OCI-LY7 (cell line): ENCODE measurements at regions not wholly inside any gene's neighbourhood (a gene's known extent, or its start where the extent isn't known, plus 50 kb on each side); places are given as distances from the start of the nearest gene placed in this dataset.
"Not testable (repeated sequence)": the region's sequence is repeated elsewhere in the genome, so short reads cannot be mapped to it uniquely, and the experiment has no call there.

Source experiments
- BruUV-seq: library from RNA; stranded (reverse); fragments of 400-500 nt; replicated peaks from 2 replicates; lab custom pipeline; 2021; lab: Mats Ljungman, UMichigan
- CTCF ChIA-PET: fragments of 300-600 bp; sonication (Branson Sonifier 250); formaldehyde crosslinking; loops from one replicate; lab custom pipeline; 2022; ENCODE audit warnings: antibody characterized with exemption; ENCODE audit not compliant: unreplicated experiment; lab: Charles Lee
- POLR2A ChIA-PET: fragments of 300-600 bp; sonication (Branson Sonifier 250); formaldehyde crosslinking; loops from one replicate; lab custom pipeline; 2022; ENCODE audit warnings: antibody characterized with exemption; lab: Charles Lee
- DNase-seq: peaks from one replicate; pipeline ENCODE4 v3.0.0-alpha.2; 2015; ENCODE audit warnings: low spot score
- H2AFZ ChIP-seq: fragments of 200-600 bp; sonication (generic), shearing (Covaris generic); 2 replicates; pipeline ENCODE4 v1.6.1; 2014; ENCODE audit warnings: mild to moderate bottlenecking, antibody characterized with exemption, low read length, moderate library complexity
- H3K27ac ChIP-seq: fragments of 200-600 bp; sonication (generic); 2 replicates; pipeline ENCODE4 v1.5.1; 2014; ENCODE audit warnings: mixed run types, low read depth, mild to moderate bottlenecking, moderate library complexity, low read length, inconsistent platforms; ENCODE audit not compliant: poor library complexity, severe bottlenecking
- H3K36me3 ChIP-seq: fragments of 200-600 bp; sonication (generic); 2 replicates; pipeline ENCODE4 v1.6.1; 2014; ENCODE audit warnings: mild to moderate bottlenecking, antibody characterized with exemption, low read length, moderate library complexity, mixed read lengths; ENCODE audit not compliant: insufficient read depth
- H3K4me1 ChIP-seq: fragments of 200-600 bp; sonication (generic); 2 replicates; pipeline ENCODE4 v1.5.1; 2014; ENCODE audit warnings: mild to moderate bottlenecking, low read length; ENCODE audit not compliant: insufficient read depth, poor library complexity, severe bottlenecking
- H3K4me2 ChIP-seq: fragments of 200-600 bp; sonication (generic); 2 replicates; pipeline ENCODE4 v1.6.1; 2014; ENCODE audit warnings: mild to moderate bottlenecking, low read length
- H3K4me3 ChIP-seq: fragments of 200-600 bp; sonication (generic); 2 replicates; pipeline ENCODE4 v1.5.1; 2014; ENCODE audit warnings: mild to moderate bottlenecking, low read depth, low read length; ENCODE audit not compliant: poor library complexity, severe bottlenecking
- H3K79me2 ChIP-seq: fragments of 200-600 bp; sonication (generic); 2 replicates; pipeline ENCODE4 v1.6.1; 2016; ENCODE audit warnings: low read depth, mild to moderate bottlenecking, low read length, moderate library complexity, mixed read lengths; ENCODE audit not compliant: insufficient read depth
- H3K9me2 ChIP-seq: fragments of 200-600 bp; sonication (generic); 2 replicates; pipeline ENCODE4 v1.6.1; 2016; ENCODE audit warnings: mild to moderate bottlenecking, low read length, mixed read lengths; ENCODE audit not compliant: insufficient read depth
- H3K9me3 ChIP-seq: fragments of 200-600 bp; sonication (generic); 2 replicates; pipeline ENCODE4 v1.6.1; 2014; ENCODE audit warnings: mild to moderate bottlenecking, mixed run types, low read length, mixed read lengths
- H4K20me1 ChIP-seq: fragments of 200-600 bp; sonication (generic); 2 replicates; pipeline ENCODE4 v1.6.1; 2014; ENCODE audit warnings: mild to moderate bottlenecking, antibody characterized with exemption, low read length, moderate library complexity, mixed read lengths; ENCODE audit not compliant: insufficient read depth
- CTCF ChIP-seq: fragments of 200-600 bp; sonication (generic); conservative IDR thresholded peaks from 2 replicates; pipeline ENCODE4 v1.5.1; 2014; ENCODE audit warnings: mild to moderate bottlenecking, antibody characterized with exemption, low read length, moderate library complexity, mixed read lengths
- EZH2phosphoT487 ChIP-seq: fragments of 200-600 bp; sonication (generic); IDR thresholded peaks from 2 replicates; pipeline ENCODE4 v1.6.1; 2018; ENCODE audit warnings: low read depth, borderline replicate concordance, mild to moderate bottlenecking, mixed run types, antibody characterized with exemption, low read length, moderate library complexity, mixed read lengths
- intact Hi-C: fragments of 100-400 bp; cut with micrococcal nuclease; formaldehyde crosslinking; loops from one replicate; pipeline ENCODE4 v1.10.0; 2022; ENCODE audit not compliant: unreplicated experiment

- H4K20me1 ChIP-seq: no peaks in the 10 kb centered on the region
- no peaks in the 10 kb centered on the region for H3K9me2 ChIP-seq
- H3K9me3 ChIP-seq: no peaks in the 10 kb centered on the region
- no peak for TF ChIP-seq CTCF
- TF ChIP-seq EZH2phosphoT487: no peak
- H3K4me3 ChIP-seq: no peak overlapping the region
- ChIA-PET POLR2A (no interaction called here), CTCF (no interaction called here)
- no peak overlapping the region for H2AFZ ChIP-seq
- no peak overlapping the region for H3K27ac ChIP-seq
- H3K4me2 ChIP-seq: no peak overlapping the region
- no TSS peak for BruUV-seq
- H3K79me2 ChIP-seq: no peaks in the 10 kb centered on the region
- H3K36me3 ChIP-seq: no peaks in the 10 kb centered on the region
- DNase-seq: no peak
- no peaks in the 10 kb centered on the region for H3K4me1 ChIP-seq
- intact Hi-C loops: no loop called here
Observed at GRCh38 chr6:144377586-144378210, 92.6 kb downstream of the UTRN start.

- H3K9me3 ChIP-seq: no peaks in the 10 kb centered on the region
- no peak for TF ChIP-seq CTCF
- no peak for TF ChIP-seq EZH2phosphoT487
- no peaks in the 10 kb centered on the region for H3K9me2 ChIP-seq
- no peak overlapping the region for H3K4me2 ChIP-seq
- no TSS peak for BruUV-seq
- H3K27ac ChIP-seq: no peak overlapping the region
- POLR2A ChIA-PET: no interaction called here
- DNase-seq: no peak
- CTCF ChIA-PET: no interaction called here
- no peaks in the 10 kb centered on the region for H3K36me3 ChIP-seq
- H2AFZ ChIP-seq: no peak overlapping the region
- no peaks in the 10 kb centered on the region for H3K79me2 ChIP-seq
- intact Hi-C loops: no loop called here
- H3K4me3 ChIP-seq: no peak overlapping the region
- no peaks in the 10 kb centered on the region for H3K4me1 ChIP-seq
- H4K20me1 ChIP-seq: no peaks in the 10 kb centered on the region
Observed at GRCh38 chr6:144378437-144378836, 93.3 kb downstream of the UTRN start.

- no peaks in the 10 kb centered on the region for H3K79me2 ChIP-seq
- no peaks in the 10 kb centered on the region for H3K9me2 ChIP-seq
- no peaks in the 10 kb centered on the region for H3K4me1 ChIP-seq
- intact Hi-C loops: no loop called here
- DNase-seq: no peak
- H3K4me3 ChIP-seq: no peak overlapping the region
- no peak overlapping the region for H3K27ac ChIP-seq
- ChIA-PET CTCF (no interaction called here), POLR2A (interaction anchor here (0.6 to 0.7 kb wide), 3 partner anchors 20 to 147 kb away, joined by 3 to 12 read pairs (median 3); no protein-coding TSS in a partner anchor)
- H3K36me3 ChIP-seq: no peaks in the 10 kb centered on the region
- no peak overlapping the region for H3K4me2 ChIP-seq
- H3K9me3 ChIP-seq: no peaks in the 10 kb centered on the region
- no peak overlapping the region for H2AFZ ChIP-seq
- TF ChIP-seq CTCF: no peak
- no peak for TF ChIP-seq EZH2phosphoT487
- no TSS peak for BruUV-seq
- H4K20me1 ChIP-seq: no peaks in the 10 kb centered on the region
Observed at GRCh38 chr6:144379356-144379755, 94.2 kb downstream of the UTRN start.

- POLR2A ChIA-PET, H3K4me3 ChIP-seq, H3K79me2 ChIP-seq, BruUV-seq, DNase-seq, H4K20me1 ChIP-seq, H3K9me2 ChIP-seq, H2AFZ ChIP-seq, H3K27ac ChIP-seq, CTCF ChIA-PET, intact Hi-C loops, H3K4me1 ChIP-seq, H3K36me3 ChIP-seq, H3K9me3 ChIP-seq, H3K4me2 ChIP-seq: not testable (repeated sequence)
Observed at GRCh38 chr6:144381499-144381898, 96.4 kb downstream of the UTRN start.
